Activated CD4-positive, CD25-positive, alpha-beta regulatory T cell treated with anti-CD3 and anti-CD28 coated beads, Interleukin-2, amount 50 U/mL, for 72 hours (primary cell): ENCODE measurements at regions not wholly inside any gene's neighbourhood (a gene's known extent, or its start where the extent isn't known, plus 50 kb on each side); places are given as distances from the start of the nearest gene placed in this dataset.

ENCODE experiments used
- DNase-seq: peaks from one replicate; pipeline ENCODE4 v3.0.0; 2021

DNA sequence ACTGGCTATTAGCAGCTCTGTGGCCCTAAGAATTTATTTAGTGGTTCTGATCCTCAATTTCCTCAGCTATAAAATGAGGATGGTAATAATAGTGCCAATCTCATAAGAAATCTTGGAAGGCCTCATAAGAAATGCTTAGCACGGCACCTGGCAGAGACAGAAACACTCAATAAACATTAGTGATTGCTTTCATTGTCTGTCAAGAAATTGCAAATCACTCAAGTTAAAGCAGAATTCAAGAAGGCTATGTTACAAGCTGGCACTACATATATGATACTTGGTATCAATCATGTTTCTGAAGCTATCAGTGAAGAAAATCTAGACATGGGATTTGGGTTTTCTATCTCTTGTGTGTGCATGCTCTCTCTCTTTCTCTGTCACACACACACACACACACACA is 267.7 kb upstream of the KCNIP4 start:
- DNase-seq = no peak

- DNase-seq = no peak
Measured at GRCh38 chr4:22215084-22215483, 266.5 kb upstream of the KCNIP4 start.

GRCh38 chr4:22203711-22204011 is 255.1 kb upstream of the KCNIP4 start:
- DNase-seq = no peak

DNA sequence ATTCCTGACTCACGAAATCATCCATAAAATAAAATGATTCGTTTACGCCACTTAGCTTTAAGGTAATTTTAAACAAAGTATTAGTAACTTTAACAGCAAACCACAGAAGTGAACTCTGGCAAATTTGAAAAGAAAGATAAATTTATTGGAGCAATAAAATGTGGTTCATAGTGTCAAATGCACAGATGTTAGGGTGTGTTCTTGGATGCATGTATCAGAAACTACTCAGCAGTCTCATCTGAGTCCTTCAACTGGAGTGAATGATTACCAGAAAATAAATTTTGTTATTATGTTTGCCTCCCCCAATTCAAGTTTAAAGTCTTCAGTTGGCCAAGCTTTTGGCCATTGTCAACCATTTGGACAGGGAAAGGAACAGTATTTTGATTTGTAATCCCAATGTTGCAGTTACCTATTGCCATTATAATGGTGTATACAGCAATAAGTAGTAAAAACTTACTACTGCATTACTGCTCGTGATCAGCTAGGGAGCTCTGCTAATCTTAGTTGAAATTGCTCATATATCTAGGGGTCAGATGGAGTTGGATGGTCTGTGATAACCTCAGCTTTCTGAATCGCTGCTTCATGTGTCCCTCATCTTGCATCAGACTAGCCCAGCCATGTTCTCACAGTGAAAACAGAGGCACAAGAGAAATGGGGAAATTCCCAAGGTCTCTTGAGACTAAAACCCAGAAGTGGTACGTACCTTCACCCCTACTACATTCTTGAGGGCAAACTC is 254.6 kb upstream of the KCNIP4 start:
- no peak for DNase-seq

- DNase-seq = no peak
Measured at GRCh38 chr4:22202246-22202974, 253.8 kb upstream of the KCNIP4 start.

DNA sequence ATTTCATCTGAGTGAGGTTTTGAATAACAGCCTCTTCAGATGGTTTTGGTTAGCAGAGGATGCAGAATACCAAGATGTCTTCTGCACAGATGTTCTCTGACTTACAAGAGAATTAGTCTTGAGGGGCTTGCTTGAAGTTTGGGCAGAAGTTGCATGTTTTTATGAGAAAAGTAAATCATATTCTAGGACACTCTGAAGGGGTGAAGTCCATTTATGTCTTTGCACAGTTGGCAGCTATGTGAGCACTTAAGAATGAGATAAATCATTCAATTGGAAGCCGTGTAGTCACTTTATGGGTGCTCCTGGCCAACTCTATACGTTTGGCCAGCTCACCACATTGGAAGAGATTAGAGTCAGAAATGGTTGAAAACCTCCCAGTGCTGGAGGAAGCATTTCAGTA is 252.7 kb upstream of the KCNIP4 start:
- DNase-seq = no peak

DNA sequence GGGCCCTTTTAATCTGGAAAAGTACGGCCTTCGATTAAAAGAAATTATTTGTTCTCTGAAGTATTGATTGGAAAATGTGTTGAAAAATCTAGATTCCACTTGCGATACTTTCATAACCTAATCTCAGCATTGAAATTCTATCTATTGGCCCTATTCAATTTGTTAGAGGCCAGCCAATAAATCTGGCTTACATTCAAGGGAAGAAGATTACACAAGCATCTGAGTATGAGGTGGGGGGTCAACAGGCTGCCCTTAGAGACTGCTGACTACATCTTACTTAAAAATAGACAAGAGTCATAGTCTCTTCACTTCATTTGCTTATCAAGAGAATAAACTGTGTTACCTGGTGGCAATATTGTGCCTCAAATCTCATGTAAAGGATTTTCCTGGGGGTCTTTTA is 248.0 kb upstream of the KCNIP4 start:
- DNase-seq = no peak

DNA sequence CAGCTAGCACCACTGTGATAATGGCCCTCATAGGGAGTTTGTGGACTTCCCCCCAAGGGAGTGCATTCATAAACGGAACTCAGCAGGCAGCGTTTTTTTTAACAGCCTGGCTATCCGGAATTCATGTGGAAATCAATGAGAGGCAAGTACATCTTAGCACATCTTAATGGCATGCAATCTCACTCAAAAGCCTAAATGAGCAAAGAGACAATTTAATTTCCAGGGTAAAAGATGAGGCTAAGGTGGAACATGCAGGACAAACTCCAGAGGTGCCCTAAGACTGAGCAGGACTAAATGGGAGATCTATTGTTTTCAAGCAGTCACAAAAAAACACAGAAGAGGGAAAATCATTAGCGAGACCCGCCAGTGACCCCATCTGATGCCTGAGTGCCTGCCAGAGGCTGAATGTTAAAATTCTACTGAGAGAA is 243.5 kb upstream of the KCNIP4 start:
- no peak for DNase-seq

GRCh38 chr4:22191565-22191964 is 243.0 kb upstream of the KCNIP4 start:
- DNase-seq = no peak

DNA sequence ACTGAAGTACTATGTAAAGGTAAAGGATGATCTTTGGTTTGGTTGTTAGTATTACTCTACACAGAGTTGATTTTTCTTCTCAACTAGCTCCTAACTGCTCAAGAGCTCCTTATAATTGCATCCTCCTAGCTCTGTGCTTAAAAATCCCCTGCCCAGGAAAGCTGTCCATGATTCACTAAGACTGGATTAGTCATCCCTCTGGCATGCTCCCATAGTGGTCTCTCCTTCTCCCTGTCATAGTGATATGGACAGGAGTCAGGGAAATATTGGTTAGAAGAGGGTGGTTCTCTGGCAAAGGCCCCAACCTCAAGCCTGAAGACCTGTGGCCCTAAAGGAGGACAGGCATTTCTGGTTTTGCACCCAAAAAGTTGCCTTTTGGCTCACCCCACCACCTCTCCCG is 242.3 kb upstream of the KCNIP4 start:
- DNase-seq = no peak

DNA sequence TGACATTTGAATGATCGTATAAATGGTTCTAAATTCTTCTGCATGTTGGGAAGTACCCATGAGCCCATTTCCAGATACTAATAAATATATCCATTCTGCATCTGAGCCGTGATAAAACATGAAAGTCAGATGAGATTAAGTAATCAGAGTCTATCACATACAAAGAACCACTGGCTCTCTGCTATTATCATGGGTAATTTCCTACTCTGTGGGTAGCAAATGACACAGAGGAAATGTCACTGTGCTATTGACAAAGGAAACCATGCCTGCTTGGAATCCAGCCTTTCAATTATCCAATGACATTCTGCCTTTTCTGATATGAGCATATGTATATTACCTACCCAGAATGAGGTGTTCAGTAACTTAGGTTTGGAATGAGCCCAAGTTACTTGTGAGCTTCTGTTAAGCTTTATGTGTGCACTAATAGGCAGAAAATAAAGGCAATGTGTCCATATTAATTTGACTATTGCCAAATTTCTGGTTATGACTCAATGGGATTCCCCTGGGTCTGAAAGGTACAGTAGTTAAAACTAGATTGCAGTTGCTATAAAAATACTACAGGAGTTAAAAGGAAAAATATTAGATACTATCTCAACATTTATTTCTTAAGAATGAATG is 238.7 kb upstream of the KCNIP4 start:
- no peak for DNase-seq

GRCh38 chr4:22181736-22182135 is 233.2 kb upstream of the KCNIP4 start:
- DNase-seq = no peak

- DNase-seq = no peak
Measured at GRCh38 chr4:22179124-22179874, 230.7 kb upstream of the KCNIP4 start.

DNA sequence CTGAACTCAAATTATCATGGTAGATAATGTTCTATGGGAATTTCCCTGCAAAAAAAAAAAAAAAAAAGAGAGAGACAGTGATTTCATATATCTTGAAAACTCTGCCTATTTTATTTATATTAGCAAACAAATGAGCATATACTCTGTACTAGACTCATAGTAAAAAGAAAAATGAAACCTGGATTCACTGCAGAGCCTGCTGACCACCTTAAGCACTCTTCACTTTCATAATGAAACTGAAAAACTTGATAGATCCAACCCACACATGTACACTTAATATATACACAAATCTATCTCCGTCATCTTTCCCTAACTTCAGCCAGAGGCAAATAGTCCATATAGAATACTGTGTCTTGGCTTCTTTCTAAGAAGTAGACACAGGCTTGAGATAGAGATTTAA is 226.1 kb upstream of the KCNIP4 start:
- no peak for DNase-seq

DNA sequence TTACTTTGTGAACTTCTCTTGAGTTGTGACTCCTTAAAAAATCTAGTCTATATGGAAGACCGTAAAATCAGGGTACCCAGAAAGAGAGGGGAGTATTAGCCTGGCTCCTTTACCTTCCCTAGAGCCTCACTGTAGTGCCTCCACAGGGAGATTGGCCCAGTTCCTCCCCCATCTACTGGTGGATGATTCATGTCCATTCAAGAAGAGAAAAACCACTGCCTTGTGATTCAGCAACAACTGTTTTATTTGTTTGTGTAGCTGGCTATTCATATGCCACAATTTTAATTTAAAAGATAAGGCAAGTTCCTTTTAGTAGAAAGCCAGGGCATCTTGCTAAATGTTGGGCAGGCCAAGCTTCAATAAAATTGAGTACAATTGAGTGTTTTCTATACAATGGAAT is 221.8 kb upstream of the KCNIP4 start:
- DNase-seq = no peak

GRCh38 chr4:22167201-22167600 is 218.6 kb upstream of the KCNIP4 start:
- no peak for DNase-seq

DNA sequence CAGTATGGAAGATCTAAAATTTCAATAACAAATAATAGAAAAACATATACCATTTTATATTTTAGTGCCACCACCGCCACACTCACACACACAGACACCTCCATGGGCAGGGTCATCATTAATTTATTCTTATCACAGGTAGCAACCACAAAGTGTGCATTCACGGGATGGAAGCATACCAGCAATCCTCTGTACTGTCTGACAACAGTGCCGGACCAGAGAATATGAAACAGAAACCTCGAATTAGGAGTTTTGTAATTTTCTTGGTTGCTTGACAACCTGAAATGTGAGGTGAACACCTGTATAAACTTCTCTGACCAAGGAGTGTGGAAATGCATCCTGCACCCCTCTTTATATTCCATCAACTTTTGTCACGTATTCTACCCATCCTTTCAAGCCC is 213.9 kb upstream of the KCNIP4 start:
- no peak for DNase-seq

- no peak for DNase-seq
Measured at GRCh38 chr4:22130741-22131140, 182.2 kb upstream of the KCNIP4 start.

GRCh38 chr4:22129454-22130029 is 181.0 kb upstream of the KCNIP4 start:
- DNase-seq = no peak

GRCh38 chr4:22122062-22122461 is 173.5 kb upstream of the KCNIP4 start:
- no peak for DNase-seq

GRCh38 chr4:22115262-22115661 is 166.7 kb upstream of the KCNIP4 start:
- no peak for DNase-seq

DNA sequence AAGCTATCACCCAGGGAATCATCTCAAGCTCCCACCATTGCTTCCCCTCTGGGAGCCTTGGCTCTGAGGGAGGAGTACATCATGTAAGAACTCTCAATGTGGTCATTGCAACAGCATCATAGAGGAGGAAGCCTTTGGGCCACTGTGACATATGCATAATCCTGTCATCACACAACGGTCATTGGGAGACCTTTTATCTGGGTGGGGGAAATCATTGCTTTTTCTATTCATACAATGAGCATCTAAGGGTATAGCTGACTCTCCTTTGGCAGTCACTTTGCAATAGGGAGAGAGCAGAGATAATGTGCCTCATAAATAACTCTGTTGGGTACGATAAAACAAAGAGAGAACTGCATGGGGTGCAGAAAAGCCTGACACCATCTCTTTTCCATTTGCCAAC is 155.2 kb upstream of the KCNIP4 start:
- no peak for DNase-seq

DNA sequence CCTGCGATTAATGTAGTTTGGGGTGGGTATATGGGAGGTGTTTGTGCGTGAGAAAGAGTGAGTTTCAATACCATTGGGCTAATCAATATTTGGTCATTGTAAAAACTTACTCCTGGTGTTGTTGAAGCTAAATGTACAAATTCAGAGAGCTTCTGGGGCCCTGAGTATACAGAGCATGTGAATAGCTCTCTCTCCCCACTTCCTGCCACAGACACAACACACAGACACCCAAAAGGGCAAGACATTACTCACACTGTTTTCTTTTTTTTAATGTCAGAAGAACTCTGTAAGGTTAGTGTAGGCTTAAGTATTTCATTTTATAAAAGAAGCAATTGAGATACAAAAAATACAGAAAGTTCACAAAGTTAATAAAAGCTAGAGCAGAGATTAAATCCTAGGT is 151.3 kb upstream of the KCNIP4 start:
- DNase-seq = no peak
